HepG2 (cell line): ENCODE measurements at regions not wholly inside any gene's neighbourhood (a gene's known extent, or its start where the extent isn't known, plus 50 kb on each side); places are given as distances from the start of the nearest gene placed in this dataset.

Experiments
- ATF3 ChIP-seq: sonication (generic); formaldehyde crosslinking; IDR thresholded peaks from 2 replicates; pipeline ENCODE4 v1.4.0; 2020; ENCODE audit warnings: missing genetic modification reagents
- CHD2 ChIP-seq: IDR thresholded peaks from 2 replicates; pipeline ENCODE4 v1.6.1; 2011; ENCODE audit warnings: low read depth, low read length, improper control_type of control experiment
- HOXD1 ChIP-seq: sonication (generic); formaldehyde crosslinking; IDR thresholded peaks from 2 replicates; pipeline ENCODE4 v1.5.0; 2020; ENCODE audit warnings: missing genetic modification reagents
- MEIS2 ChIP-seq: sonication (generic); formaldehyde crosslinking; IDR thresholded peaks from 2 replicates; pipeline ENCODE4 v1.9.0; 2021; ENCODE audit warnings: mild to moderate bottlenecking, missing genetic modification reagents
- RAD21 ChIP-seq: fragments of 450-650 bp; formaldehyde crosslinking; IDR thresholded peaks from 2 replicates; pipeline ENCODE4 v1.5.0; 2020; ENCODE audit warnings: mild to moderate bottlenecking
- RNF2 ChIP-seq: fragments of 450-650 bp; conservative IDR thresholded peaks from 2 replicates; pipeline ENCODE4 v1.6.1; 2016; ENCODE audit warnings: low read depth
- SAP130 ChIP-seq: IDR thresholded peaks from 2 replicates; pipeline ENCODE4 v1.6.1; 2016; ENCODE audit warnings: low read depth
- TAF1 ChIP-seq: sonication (generic); formaldehyde crosslinking; IDR thresholded peaks from 2 replicates; pipeline ENCODE4 v1.4.0; 2020; ENCODE audit warnings: missing genetic modification reagents
- TBP ChIP-seq: sonication (generic); formaldehyde crosslinking; IDR thresholded peaks from 2 replicates; pipeline ENCODE4 v1.5.0; 2020; ENCODE audit warnings: missing genetic modification reagents
- ZNF432 ChIP-seq: sonication (generic); formaldehyde crosslinking; IDR thresholded peaks from 2 replicates; pipeline ENCODE4 v1.5.0; 2020; ENCODE audit warnings: missing genetic modification reagents, mild to moderate bottlenecking, borderline replicate concordance
- ZNF777 ChIP-seq: sonication (generic); formaldehyde crosslinking; IDR thresholded peaks from 2 replicates; pipeline ENCODE4 v1.4.0; 2020; ENCODE audit warnings: missing genetic modification reagents
- TF ChIP-seq, protein P1 (sequence below): sonication (generic); formaldehyde crosslinking; IDR thresholded peaks from 2 replicates; pipeline ENCODE4 v1.8.1; 2023; ENCODE audit warnings: mild to moderate bottlenecking, missing genetic modification reagents

- no peak for TF ChIP-seq TAF1
- no peak for TF ChIP-seq MEIS2 (CRISPR knock-in tag)
- TF ChIP-seq ZNF777 (CRISPR knock-in tag): no peak
- TF ChIP-seq ZNF432 (CRISPR knock-in tag): no peak
- TF ChIP-seq, protein P1, sequence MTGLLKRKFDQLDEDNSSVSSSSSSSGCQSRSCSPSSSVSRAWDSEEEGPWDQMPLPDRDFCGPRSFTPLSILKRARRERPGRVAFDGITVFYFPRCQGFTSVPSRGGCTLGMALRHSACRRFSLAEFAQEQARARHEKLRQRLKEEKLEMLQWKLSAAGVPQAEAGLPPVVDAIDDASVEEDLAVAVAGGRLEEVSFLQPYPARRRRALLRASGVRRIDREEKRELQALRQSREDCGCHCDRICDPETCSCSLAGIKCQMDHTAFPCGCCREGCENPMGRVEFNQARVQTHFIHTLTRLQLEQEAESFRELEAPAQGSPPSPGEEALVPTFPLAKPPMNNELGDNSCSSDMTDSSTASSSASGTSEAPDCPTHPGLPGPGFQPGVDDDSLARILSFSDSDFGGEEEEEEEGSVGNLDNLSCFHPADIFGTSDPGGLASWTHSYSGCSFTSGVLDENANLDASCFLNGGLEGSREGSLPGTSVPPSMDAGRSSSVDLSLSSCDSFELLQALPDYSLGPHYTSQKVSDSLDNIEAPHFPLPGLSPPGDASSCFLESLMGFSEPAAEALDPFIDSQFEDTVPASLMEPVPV (CRISPR knock-in tag): no peak
- TF ChIP-seq RNF2: no peak
- no peak for TF ChIP-seq RAD21 (CRISPR knock-in tag)
- TF ChIP-seq TBP: no peak
- TF ChIP-seq HOXD1: no peak
- no peak for TF ChIP-seq CHD2
- TF ChIP-seq SAP130 (CRISPR knock-in tag): no peak
- no peak for TF ChIP-seq ATF3 (CRISPR knock-in tag)
These were observed 55.8 kb upstream of the DNAH14 start for GRCh38 chr1:224873434-224874369.
